IPS DF 6.9 (cell line): ENCODE measurements at regions not wholly inside any gene's neighbourhood (a gene's known extent, or its start where the extent isn't known, plus 50 kb on each side); places are given as distances from the start of the nearest gene placed in this dataset.
"Not testable (repeated sequence)": the region's sequence is repeated elsewhere in the genome, so short reads cannot be mapped to it uniquely, and the experiment has no call there.

Experiments
- DNase-seq: peaks from one replicate; pipeline ENCODE4 v3.0.0-alpha.2; 2013; ENCODE audit warnings: low read depth, low spot score
- H3K27ac ChIP-seq: one replicate; pipeline ENCODE4 v1.5.1; 2013; ENCODE audit warnings: low read length, control low read depth
- H3K27me3 ChIP-seq: 2 replicates; pipeline ENCODE4 v1.6.1; 2013; ENCODE audit warnings: mild to moderate bottlenecking, low read length; ENCODE audit not compliant: control insufficient read depth, insufficient read depth
- H3K36me3 ChIP-seq: 2 replicates; pipeline ENCODE4 v1.6.1; 2013; ENCODE audit warnings: low read length; ENCODE audit not compliant: control insufficient read depth, insufficient read depth
- H3K4me1 ChIP-seq: 2 replicates; pipeline ENCODE4 v1.6.1; 2013; ENCODE audit warnings: low read length; ENCODE audit not compliant: control insufficient read depth, insufficient read depth
- H3K4me3 ChIP-seq: 2 replicates; pipeline ENCODE4 v1.5.1; 2013; ENCODE audit warnings: mild to moderate bottlenecking, low read length
- H3K9me3 ChIP-seq: 2 replicates; pipeline ENCODE4 v1.6.1; 2013; ENCODE audit warnings: low read length, inconsistent platforms; ENCODE audit not compliant: control insufficient read depth, insufficient read depth
- WGBS: extraction: QIAGEN DNeasy Blood & Tissue Kit; methylation state at CpG from one replicate; pipeline ENCODE4 v1.1.7; 2013; ENCODE audit warnings: mixed read lengths, missing lambda C conversion rate; ENCODE audit not compliant: insufficient read length, insufficient coverage; 5-methylcytosine and 5-hydroxymethylcytosine counted together

- WGBS, result no CpG with 5 or more reads among the region's 2 CpGs
- Histone ChIP-seq H3K27me3 (no peaks in the 10 kb centered on the region), H3K9me3 (no peaks in the 10 kb centered on the region), H3K36me3 (no peaks in the 10 kb centered on the region), H3K4me1 (no peaks in the 10 kb centered on the region), H3K4me3 (no peak overlapping the region), H3K27ac (no peak overlapping the region)
- no peak for DNase-seq
Observed at GRCh38 chr10:23540401-23541030, 101.6 kb downstream of the OTUD1 start.

DNA sequence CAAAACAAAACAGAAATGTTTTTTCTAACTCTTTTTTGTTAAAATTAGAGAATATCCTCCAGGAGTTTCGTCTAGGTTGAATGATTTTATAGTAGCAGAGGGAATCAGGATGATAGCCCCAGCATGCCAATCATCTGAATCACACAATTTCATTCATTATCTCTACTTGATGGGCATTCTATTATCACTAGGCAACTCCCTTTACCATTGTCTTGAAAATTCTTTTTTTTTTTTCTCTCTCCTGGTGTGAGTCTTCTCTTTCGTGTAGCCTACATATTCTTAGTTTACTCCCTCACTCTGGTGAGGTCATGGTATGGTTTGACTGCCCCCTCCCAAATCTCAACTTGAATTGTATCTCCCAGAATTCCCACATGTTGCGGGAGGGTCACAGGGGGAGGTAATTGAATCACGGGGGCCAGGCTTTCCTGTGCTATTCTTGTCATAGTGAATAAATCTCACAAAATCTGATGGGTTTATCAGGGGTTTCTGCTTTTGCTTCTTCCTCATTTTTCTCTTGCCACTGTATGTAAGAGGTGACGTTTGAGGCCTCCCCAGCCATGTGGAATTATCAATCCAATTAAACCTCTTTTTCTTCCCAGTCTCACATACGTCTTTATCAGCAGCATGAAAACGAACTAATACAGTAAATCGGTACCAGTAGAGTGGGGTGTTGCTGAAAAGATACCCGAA lies 105.0 kb downstream of the OTUD1 start:
- H3K9me3 ChIP-seq, result no peaks in the 10 kb centered on the region
- no peak overlapping the region for H3K27ac ChIP-seq
- no peak for DNase-seq
- WGBS, result no CpG with 5 or more reads among the region's 9 CpGs
- H3K27me3 ChIP-seq, result no peaks in the 10 kb centered on the region
- no peaks in the 10 kb centered on the region for H3K36me3 ChIP-seq
- H3K4me3 ChIP-seq, result no peak overlapping the region
- no peaks in the 10 kb centered on the region for H3K4me1 ChIP-seq

GRCh38 chr10:23545866-23546265 lies 107.0 kb downstream of the OTUD1 start:
- not testable (repeated sequence) for H3K4me3 ChIP-seq, H3K27ac ChIP-seq, H3K36me3 ChIP-seq, H3K4me1 ChIP-seq, H3K9me3 ChIP-seq, H3K27me3 ChIP-seq, DNase-seq
- no CpG with 5 or more reads among the region's 2 CpGs for WGBS

GRCh38 chr10:23556727-23557440 lies 118.0 kb downstream of the OTUD1 start:
- no peak for DNase-seq
- Histone ChIP-seq H3K27ac (no peak overlapping the region), H3K4me1 (no peaks in the 10 kb centered on the region), H3K4me3 (no peak overlapping the region), H3K36me3 (no peaks in the 10 kb centered on the region), H3K9me3 (no peaks in the 10 kb centered on the region), H3K27me3 (no peaks in the 10 kb centered on the region)
- no CpG with 5 or more reads among the region's 5 CpGs for WGBS

DNA sequence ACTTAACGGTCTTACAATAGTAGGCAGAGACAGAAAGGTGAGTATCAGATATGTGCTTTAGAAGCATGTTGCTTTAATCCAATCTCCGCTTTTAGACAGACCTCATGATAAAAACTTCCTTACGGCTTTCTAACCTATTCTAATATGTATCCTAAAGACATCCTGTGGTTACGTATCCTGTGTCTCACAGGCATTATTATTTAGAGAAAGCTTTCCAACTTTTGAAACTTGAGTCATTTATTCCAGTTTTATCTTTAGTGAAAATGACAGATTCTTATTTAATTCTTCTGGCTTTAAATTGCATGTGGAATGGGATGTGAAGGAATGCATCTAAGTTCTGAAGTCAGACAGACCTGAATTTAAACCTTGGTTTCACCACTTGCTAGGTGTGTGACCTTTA lies 118.9 kb downstream of the OTUD1 start:
- no CpG with 5 or more reads among the region's 4 CpGs for WGBS
- Histone ChIP-seq H3K36me3 (no peaks in the 10 kb centered on the region), H3K27me3 (no peaks in the 10 kb centered on the region), H3K4me1 (no peaks in the 10 kb centered on the region), H3K9me3 (no peaks in the 10 kb centered on the region), H3K4me3 (no peak overlapping the region), H3K27ac (no peak overlapping the region)
- DNase-seq, result no peak

DNA sequence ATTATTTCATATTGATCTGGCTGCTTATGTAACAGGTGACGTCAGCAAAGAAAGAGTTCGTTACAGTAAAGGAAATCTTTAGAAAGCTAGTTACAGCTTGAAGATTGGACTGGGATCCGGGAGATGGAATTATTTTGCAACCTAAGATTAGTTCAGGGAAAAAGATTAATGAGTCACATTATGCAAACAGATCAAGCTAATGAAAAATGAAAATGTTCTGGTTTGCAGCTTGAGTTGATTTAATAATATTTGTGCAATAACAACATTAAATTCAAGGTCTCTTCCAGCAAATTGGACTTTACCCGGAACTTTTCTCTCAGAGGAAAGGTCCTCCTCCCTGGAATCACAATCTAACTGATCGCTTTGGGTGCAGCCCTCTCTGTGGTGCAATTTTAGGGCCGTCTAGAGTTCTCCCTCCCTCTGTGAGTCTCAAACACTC lies 119.5 kb downstream of the OTUD1 start:
- H3K27me3 ChIP-seq, result no peaks in the 10 kb centered on the region
- no CpG with 5 or more reads among the region's 6 CpGs for WGBS
- H3K27ac ChIP-seq, result no peak overlapping the region
- H3K4me1 ChIP-seq, result no peaks in the 10 kb centered on the region
- no peaks in the 10 kb centered on the region for H3K9me3 ChIP-seq
- DNase-seq, result no peak
- H3K4me3 ChIP-seq, result no peak overlapping the region
- H3K36me3 ChIP-seq, result no peaks in the 10 kb centered on the region

- DNase-seq, result no peak
- Histone ChIP-seq H3K4me3 (no peak overlapping the region), H3K27ac (no peak overlapping the region), H3K36me3 (no peaks in the 10 kb centered on the region), H3K4me1 (no peaks in the 10 kb centered on the region), H3K27me3 (no peaks in the 10 kb centered on the region), H3K9me3 (no peaks in the 10 kb centered on the region)
- no CpG with 5 or more reads among the region's 3 CpGs for WGBS
Observed at GRCh38 chr10:23568996-23569395, 130.1 kb downstream of the OTUD1 start.

- DNase-seq, result no peak
- Histone ChIP-seq H3K4me3 (no peak overlapping the region), H3K27ac (no peak overlapping the region), H3K36me3 (no peaks in the 10 kb centered on the region), H3K9me3 (no peaks in the 10 kb centered on the region), H3K4me1 (no peaks in the 10 kb centered on the region; the same call in 1 of the 2 replicates), H3K27me3 (no peaks in the 10 kb centered on the region)
Observed at GRCh38 chr10:23571884-23572283, 133.0 kb downstream of the OTUD1 start.

DNA sequence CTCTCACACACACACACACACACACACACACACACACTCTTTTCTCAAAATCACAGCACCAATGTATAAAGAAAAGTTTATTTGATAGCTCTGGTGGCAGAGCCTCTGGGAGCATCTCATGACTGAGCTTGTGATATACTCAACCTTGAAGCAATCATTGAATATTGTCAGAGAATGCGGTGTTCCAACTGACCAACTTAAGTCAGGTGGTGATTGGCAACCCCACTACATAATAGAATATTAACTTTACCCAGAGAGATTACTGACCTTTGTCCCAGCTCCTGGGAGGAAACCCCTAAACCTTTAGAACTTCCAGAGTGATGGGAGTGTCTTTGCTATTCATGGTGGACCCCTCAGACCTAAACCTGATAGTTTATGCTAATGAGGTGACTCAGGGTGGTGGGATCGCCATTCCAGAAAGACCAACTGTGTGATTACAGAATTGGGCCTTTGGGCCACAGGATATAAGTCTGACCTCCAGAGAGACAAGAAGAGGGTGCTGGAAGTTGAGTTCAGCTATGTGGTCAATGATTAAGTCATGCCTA lies 143.1 kb downstream of the OTUD1 start:
- no peaks in the 10 kb centered on the region for H3K4me1 ChIP-seq
- H3K27me3 ChIP-seq, result no peaks in the 10 kb centered on the region; the same call in 1 of the 2 replicates
- no peaks in the 10 kb centered on the region for H3K9me3 ChIP-seq
- no peak for DNase-seq
- no peak overlapping the region for H3K27ac ChIP-seq
- no peaks in the 10 kb centered on the region for H3K36me3 ChIP-seq
- no CpG with 5 or more reads among the region's 2 CpGs for WGBS
- H3K4me3 ChIP-seq, result no peak overlapping the region

GRCh38 chr10:23584396-23584795 lies 145.5 kb downstream of the OTUD1 start:
- Histone ChIP-seq H3K9me3 (no peaks in the 10 kb centered on the region), H3K4me3 (no peak overlapping the region), H3K27ac (no peak overlapping the region), H3K4me1 (no peaks in the 10 kb centered on the region), H3K36me3 (no peaks in the 10 kb centered on the region), H3K27me3 (no peaks in the 10 kb centered on the region)
- no CpG with 5 or more reads among the region's 2 CpGs for WGBS
- DNase-seq, result no peak
